ENCODE measurements at regions not wholly inside any gene's neighbourhood (a gene's known extent, or its start where the extent isn't known, plus 50 kb on each side); places are given as distances from the start of the nearest gene placed in this dataset.
"Not testable (repeated sequence)": the region's sequence is repeated elsewhere in the genome, so short reads cannot be mapped to it uniquely, and the experiment has no call there.

GRCh38 chr12:90216020-90216552 lies 507.4 kb upstream of the ATP2B1 start:
- Histone ChIP-seq H3K27me3 (ENCODE audit: control insufficient read depth, insufficient read depth, low read length) (no peaks in the 10 kb centered on the region), H3K36me3 (replicated peaks; ENCODE audit: control insufficient read depth, insufficient read depth, low read length) (no peaks in the 10 kb centered on the region), H3K4me3 (ENCODE audit: insufficient read depth, low read depth, low read length) (no peak overlapping the region)
- DNase-seq = no peak

DNA sequence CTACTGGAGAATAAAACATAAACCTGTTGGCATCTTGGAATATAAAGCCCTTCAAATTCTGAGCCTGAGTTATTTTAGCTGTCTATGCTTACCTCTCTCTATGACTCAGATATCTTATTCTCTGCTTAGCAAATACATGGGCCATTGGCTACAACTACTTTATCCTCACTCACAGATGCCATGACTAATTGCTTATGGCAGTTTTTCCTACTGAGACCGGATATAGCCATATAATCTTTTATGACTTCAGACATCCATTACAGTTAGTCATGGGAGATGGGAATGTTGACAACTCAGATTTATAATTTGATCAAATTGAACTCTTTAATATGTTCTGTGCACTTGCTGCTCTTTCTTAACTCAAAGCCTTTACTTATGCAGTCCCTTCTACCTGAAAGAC lies 502.4 kb upstream of the ATP2B1 start:
- Histone ChIP-seq H3K36me3 (replicated peaks; ENCODE audit: control insufficient read depth, insufficient read depth, low read length) (no peaks in the 10 kb centered on the region), H3K4me3 (ENCODE audit: insufficient read depth, low read depth, low read length) (no peak overlapping the region), H3K27me3 (ENCODE audit: control insufficient read depth, insufficient read depth, low read length) (no peaks in the 10 kb centered on the region)
- DNase-seq = no peak

DNA sequence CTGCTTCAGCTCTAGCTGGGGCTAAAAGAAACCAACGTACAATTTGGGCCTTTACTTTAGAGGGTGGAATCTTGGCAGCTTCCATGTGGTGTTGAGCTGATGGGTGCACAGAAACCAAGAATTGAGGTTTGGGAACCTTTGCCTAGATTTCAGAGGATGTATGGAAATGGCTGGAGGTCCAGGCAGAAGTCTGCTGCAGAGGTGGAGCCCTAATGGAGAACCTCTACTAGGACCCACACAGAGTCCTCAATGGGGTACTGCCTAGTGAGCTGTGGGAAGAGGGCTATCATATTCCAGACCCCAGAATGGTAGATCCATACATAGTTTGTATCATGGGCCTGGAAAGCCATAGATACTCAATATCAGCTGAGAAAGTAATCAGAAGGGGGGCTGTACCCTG lies 500.4 kb upstream of the ATP2B1 start:
- Histone ChIP-seq H3K27me3 (ENCODE audit: control insufficient read depth, insufficient read depth, low read length) (no peaks in the 10 kb centered on the region), H3K36me3 (replicated peaks; ENCODE audit: control insufficient read depth, insufficient read depth, low read length) (no peaks in the 10 kb centered on the region), H3K4me3 (ENCODE audit: insufficient read depth, low read depth, low read length) (no peak overlapping the region)
- DNase-seq = no peak

- not testable (repeated sequence) for H3K27me3 ChIP-seq (ENCODE audit: control insufficient read depth, insufficient read depth, low read length); H3K4me3 ChIP-seq (ENCODE audit: insufficient read depth, low read depth, low read length); DNase-seq; H3K36me3 ChIP-seq (replicated peaks; ENCODE audit: control insufficient read depth, insufficient read depth, low read length)
Observed at GRCh38 chr12:90208379-90208778, 499.7 kb upstream of the ATP2B1 start.

DNA sequence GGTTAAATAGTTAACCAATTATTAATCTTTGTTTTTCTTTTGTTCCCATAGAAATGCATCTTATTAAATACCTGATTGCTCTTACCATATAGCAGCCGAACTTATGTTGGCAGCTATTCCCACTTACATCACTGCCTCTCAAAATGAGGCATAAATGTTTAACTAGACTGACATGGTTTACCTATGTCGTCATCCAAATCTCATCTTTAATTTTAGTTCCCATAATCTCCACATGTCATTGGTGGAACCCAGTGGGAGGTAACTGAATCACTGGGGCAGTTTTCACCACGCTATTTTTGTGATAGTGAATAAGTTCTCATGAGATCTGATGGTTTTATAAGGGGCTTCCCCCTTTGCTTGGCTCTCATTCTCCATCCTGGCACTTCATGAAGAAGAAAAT lies 499.2 kb upstream of the ATP2B1 start:
- Histone ChIP-seq H3K36me3 (replicated peaks; ENCODE audit: control insufficient read depth, insufficient read depth, low read length) (no peaks in the 10 kb centered on the region), H3K4me3 (ENCODE audit: insufficient read depth, low read depth, low read length) (no peak overlapping the region), H3K27me3 (ENCODE audit: control insufficient read depth, insufficient read depth, low read length) (no peaks in the 10 kb centered on the region)
- no peak for DNase-seq

DNA sequence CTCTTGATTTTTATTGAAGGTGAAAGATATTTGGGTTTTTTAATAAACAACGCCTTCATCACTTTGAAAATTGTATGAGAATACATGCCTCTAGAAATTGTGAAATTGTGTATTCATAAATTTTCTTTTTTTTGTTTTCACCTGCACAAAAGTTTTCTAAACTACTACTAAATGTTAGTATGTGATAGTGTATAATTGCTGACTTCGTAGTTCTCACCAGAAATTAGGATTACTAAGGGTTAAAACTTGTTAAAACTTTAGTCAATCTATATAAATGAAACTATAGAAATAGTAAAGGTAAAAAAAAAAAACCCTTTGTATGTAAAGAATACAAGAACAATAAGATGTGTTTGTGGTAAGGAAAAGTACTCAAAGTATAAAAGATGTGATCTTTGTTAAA lies 496.5 kb upstream of the ATP2B1 start:
- H3K27me3 ChIP-seq (ENCODE audit: control insufficient read depth, insufficient read depth, low read length) = no peaks in the 10 kb centered on the region
- H3K4me3 ChIP-seq (ENCODE audit: insufficient read depth, low read depth, low read length) = no peak overlapping the region
- no peak for DNase-seq
- H3K36me3 ChIP-seq (replicated peaks; ENCODE audit: control insufficient read depth, insufficient read depth, low read length) = no peaks in the 10 kb centered on the region

DNA sequence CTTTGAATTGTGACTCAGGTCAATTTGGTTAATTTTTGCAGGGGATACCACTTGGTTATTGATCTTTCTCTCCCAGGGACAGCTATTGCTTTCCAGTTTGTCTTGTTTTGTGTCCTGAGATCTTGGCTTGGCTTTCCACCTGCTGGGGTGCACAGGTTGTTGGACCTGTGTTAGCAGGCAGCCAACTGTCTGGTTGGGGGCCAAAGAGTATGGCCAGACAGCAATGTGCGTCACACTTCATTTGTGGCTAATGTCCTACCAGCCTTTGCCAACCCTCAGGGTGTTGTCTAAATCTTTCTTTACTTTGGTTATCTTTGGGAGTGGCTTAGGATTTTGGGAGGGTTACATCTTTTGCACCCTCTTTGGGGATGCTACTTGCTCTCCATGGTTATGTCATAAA lies 494.9 kb upstream of the ATP2B1 start:
- DNase-seq = no peak
- H3K4me3 ChIP-seq (ENCODE audit: insufficient read depth, low read depth, low read length) = no peak overlapping the region
- H3K27me3 ChIP-seq (ENCODE audit: control insufficient read depth, insufficient read depth, low read length) = no peaks in the 10 kb centered on the region
- H3K36me3 ChIP-seq (replicated peaks; ENCODE audit: control insufficient read depth, insufficient read depth, low read length) = no peaks in the 10 kb centered on the region

DNA sequence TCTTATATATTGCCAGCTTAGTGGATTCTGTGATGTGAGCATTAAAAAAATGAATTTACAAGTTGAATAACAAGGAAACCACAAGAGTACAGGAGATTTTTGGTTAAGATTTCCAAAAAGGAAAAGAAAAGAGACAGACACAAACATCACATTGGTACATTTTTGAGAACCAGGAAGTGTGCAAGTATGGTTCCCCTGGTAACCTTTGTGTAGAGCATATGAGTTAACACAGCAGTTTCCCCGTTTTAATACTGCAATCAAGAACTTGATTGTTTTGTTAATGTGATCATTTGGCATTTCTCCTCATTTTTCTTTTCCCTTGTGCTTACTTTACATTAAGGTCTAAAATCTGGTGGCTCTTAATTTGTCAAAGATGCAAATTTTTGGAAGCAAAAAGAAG lies 490.4 kb upstream of the ATP2B1 start:
- Histone ChIP-seq H3K4me3 (ENCODE audit: insufficient read depth, low read depth, low read length) (no peak overlapping the region), H3K36me3 (replicated peaks; ENCODE audit: control insufficient read depth, insufficient read depth, low read length) (no peaks in the 10 kb centered on the region), H3K27me3 (ENCODE audit: control insufficient read depth, insufficient read depth, low read length) (no peaks in the 10 kb centered on the region)
- no peak for DNase-seq

GRCh38 chr12:90193500-90193899 lies 484.9 kb upstream of the ATP2B1 start:
- DNase-seq = no peak
- Histone ChIP-seq H3K36me3 (replicated peaks; ENCODE audit: control insufficient read depth, insufficient read depth, low read length) (no peaks in the 10 kb centered on the region), H3K27me3 (ENCODE audit: control insufficient read depth, insufficient read depth, low read length) (no peaks in the 10 kb centered on the region), H3K4me3 (ENCODE audit: insufficient read depth, low read depth, low read length) (no peak overlapping the region)

- Histone ChIP-seq H3K4me3 (ENCODE audit: insufficient read depth, low read depth, low read length) (no peak overlapping the region), H3K27me3 (ENCODE audit: control insufficient read depth, insufficient read depth, low read length) (no peaks in the 10 kb centered on the region), H3K36me3 (replicated peaks; ENCODE audit: control insufficient read depth, insufficient read depth, low read length) (no peaks in the 10 kb centered on the region)
- no peak for DNase-seq
Observed at GRCh38 chr12:90188857-90189256, 480.2 kb upstream of the ATP2B1 start.

GRCh38 chr12:90183201-90183600 lies 474.6 kb upstream of the ATP2B1 start:
- Histone ChIP-seq H3K27me3 (ENCODE audit: control insufficient read depth, insufficient read depth, low read length) (no peaks in the 10 kb centered on the region), H3K36me3 (replicated peaks; ENCODE audit: control insufficient read depth, insufficient read depth, low read length) (no peaks in the 10 kb centered on the region), H3K4me3 (ENCODE audit: insufficient read depth, low read depth, low read length) (no peak overlapping the region)
- DNase-seq = no peak

DNA sequence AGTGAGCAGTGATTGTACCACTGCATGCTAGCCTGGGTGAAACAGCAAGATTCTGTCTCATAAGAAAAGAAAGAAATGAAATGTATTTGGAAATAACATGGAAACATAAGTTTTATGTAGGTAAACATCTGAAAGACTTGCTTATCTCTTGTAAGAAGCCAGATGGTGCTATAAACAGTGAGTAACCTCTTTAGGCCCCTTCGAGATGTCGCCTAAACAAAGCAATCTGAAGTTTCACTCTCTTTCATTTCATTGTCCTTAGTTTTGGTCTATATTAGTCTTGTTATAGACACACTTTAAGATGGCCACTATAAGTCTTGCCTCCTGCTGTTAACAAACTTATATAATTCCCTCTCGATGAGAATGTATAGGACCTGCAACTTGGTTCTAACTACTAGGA lies 472.6 kb upstream of the ATP2B1 start:
- no peak for DNase-seq
- H3K27me3 ChIP-seq (ENCODE audit: control insufficient read depth, insufficient read depth, low read length) = no peaks in the 10 kb centered on the region
- no peaks in the 10 kb centered on the region for H3K36me3 ChIP-seq (replicated peaks; ENCODE audit: control insufficient read depth, insufficient read depth, low read length)
- H3K4me3 ChIP-seq (ENCODE audit: insufficient read depth, low read depth, low read length) = no peak overlapping the region

DNA sequence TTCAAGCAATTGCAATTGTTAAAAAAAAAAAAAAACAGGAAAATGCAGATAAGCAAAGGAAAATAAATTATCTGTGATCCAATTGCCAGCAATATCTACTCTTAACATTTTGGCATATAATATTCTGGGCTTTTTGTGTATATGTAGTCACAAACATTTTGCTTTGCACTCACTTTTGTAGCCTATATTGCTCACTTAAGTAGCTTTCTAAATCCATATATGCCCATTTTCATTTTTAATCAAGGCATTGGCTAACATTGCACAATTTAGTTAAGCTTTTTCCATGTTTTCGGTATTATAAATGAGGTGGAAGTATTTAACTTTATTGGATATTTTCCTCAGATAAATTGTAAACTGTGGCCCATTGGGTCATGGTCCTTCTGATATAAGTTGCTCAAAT lies 466.3 kb upstream of the ATP2B1 start:
- no peak for DNase-seq
- Histone ChIP-seq H3K4me3 (ENCODE audit: insufficient read depth, low read depth, low read length) (no peak overlapping the region), H3K36me3 (replicated peaks; ENCODE audit: control insufficient read depth, insufficient read depth, low read length) (no peaks in the 10 kb centered on the region), H3K27me3 (ENCODE audit: control insufficient read depth, insufficient read depth, low read length) (no peaks in the 10 kb centered on the region)

GRCh38 chr12:90174198-90174510 lies 465.5 kb upstream of the ATP2B1 start:
- no peak overlapping the region for H3K4me3 ChIP-seq (ENCODE audit: insufficient read depth, low read depth, low read length)
- H3K27me3 ChIP-seq (ENCODE audit: control insufficient read depth, insufficient read depth, low read length) = no peaks in the 10 kb centered on the region
- no peak for DNase-seq
- no peaks in the 10 kb centered on the region for H3K36me3 ChIP-seq (replicated peaks; ENCODE audit: control insufficient read depth, insufficient read depth, low read length)

DNA sequence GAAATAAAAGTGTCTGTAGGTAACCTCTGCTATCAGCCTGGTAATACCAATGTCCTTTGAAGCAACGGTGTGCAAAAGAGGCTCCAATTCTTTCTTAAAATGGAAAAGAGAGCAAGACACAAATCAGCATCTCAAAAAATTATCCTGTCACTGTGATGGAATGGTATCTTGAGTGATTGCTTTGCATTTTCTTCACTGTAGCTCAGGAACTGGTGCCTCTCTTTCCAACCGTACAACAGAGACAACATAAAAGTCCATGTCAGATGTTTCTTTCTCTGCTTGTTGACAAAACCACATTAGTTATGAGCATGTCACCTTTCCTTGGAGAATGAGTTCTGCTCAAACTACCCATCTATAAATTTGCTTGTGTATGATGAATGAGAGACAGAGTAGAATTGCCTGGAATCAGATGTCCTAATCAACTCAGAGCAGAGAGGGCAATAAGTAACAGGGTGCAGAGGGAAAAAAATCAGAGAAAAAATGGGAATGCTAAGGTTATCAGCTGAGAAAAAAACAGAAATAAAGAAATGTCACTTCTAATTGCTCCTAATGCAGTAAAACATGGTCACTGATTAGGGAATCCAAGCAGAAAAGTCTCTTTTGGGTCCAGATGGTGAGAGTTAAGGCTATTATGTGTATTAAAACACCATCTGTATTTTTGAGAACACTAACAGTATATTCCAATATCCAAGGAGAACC lies 465.0 kb upstream of the ATP2B1 start:
- DNase-seq = no peak
- no peaks in the 10 kb centered on the region for H3K27me3 ChIP-seq (ENCODE audit: control insufficient read depth, insufficient read depth, low read length)
- H3K4me3 ChIP-seq (ENCODE audit: insufficient read depth, low read depth, low read length) = no peak overlapping the region
- H3K36me3 ChIP-seq (replicated peaks; ENCODE audit: control insufficient read depth, insufficient read depth, low read length) = no peaks in the 10 kb centered on the region

DNA sequence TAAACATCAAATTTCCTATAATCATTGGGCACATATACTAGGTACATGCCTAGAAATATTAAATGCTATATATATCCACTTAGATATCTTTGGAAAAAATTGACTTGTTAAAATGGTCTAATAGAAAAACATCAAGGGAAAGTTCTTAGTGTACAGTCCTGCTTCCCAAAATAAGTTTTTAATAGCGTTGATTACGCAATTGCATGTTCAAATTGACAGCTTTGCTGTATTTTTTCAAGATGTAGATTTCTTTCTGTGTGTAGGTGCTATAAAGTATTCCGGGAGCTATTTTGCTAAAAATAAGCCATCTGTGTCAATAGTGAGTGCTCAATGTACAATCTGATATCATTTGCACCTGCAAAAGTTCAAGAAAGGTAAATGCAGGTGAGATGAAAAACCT lies 463.9 kb upstream of the ATP2B1 start:
- DNase-seq = no peak
- Histone ChIP-seq H3K27me3 (ENCODE audit: control insufficient read depth, insufficient read depth, low read length) (no peaks in the 10 kb centered on the region), H3K4me3 (ENCODE audit: insufficient read depth, low read depth, low read length) (no peak overlapping the region), H3K36me3 (replicated peaks; ENCODE audit: control insufficient read depth, insufficient read depth, low read length) (no peaks in the 10 kb centered on the region)
